ENCODE measurements at regions not wholly inside any gene's neighbourhood (a gene's known extent, or its start where the extent isn't known, plus 50 kb on each side); places are given as distances from the start of the nearest gene placed in this dataset.

- TF ChIP-seq CTCF (IDR thresholded peaks at IDR 0.05 in 2 of 3, conservative IDR thresholded peaks at IDR 0.05 in 1 of 3; ENCODE audit: control insufficient read depth in 2 of 3, extremely low read depth in 1 of 3, insufficient read depth in 1 of 3, low read depth in 3 of 3, low read length in 3 of 3) = no peak
- TF ChIP-seq POLR2AphosphoS5 (IDR thresholded peaks at IDR 0.05; ENCODE audit: low read length) = no peak
- TF ChIP-seq ZNF622 (IDR thresholded peaks at IDR 0.05) = no peak
- TF ChIP-seq, protein P1, sequence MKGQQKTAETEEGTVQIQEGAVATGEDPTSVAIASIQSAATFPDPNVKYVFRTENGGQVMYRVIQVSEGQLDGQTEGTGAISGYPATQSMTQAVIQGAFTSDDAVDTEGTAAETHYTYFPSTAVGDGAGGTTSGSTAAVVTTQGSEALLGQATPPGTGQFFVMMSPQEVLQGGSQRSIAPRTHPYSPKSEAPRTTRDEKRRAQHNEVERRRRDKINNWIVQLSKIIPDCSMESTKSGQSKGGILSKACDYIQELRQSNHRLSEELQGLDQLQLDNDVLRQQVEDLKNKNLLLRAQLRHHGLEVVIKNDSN (IDR thresholded peaks at IDR 0.05; ENCODE audit: borderline replicate concordance, extremely low read length, insufficient read depth, low read depth, low read length) = no peak
Observed at GRCh38 chr3:197369545-197369944, 71.1 kb upstream of the DLG1 start.

All from GM12878 (cell line).